ENCODE measurements at regions not wholly inside any gene's neighbourhood (a gene's known extent, or its start where the extent isn't known, plus 50 kb on each side); places are given as distances from the start of the nearest gene placed in this dataset.
"Not testable (repeated sequence)": the region's sequence is repeated elsewhere in the genome, so short reads cannot be mapped to it uniquely, and the experiment has no call there.

- intact Hi-C loops (cut with DNase I), result loop anchor here in 1 of 2 donors (10.0 kb wide), 1 partner anchor 947 kb away; no protein-coding TSS in a partner anchor
- no peak for DNase-seq (ENCODE audit: low spot score)
Observed at GRCh38 chr15:93982226-93982727, 249.1 kb upstream of the MCTP2 start.

DNA sequence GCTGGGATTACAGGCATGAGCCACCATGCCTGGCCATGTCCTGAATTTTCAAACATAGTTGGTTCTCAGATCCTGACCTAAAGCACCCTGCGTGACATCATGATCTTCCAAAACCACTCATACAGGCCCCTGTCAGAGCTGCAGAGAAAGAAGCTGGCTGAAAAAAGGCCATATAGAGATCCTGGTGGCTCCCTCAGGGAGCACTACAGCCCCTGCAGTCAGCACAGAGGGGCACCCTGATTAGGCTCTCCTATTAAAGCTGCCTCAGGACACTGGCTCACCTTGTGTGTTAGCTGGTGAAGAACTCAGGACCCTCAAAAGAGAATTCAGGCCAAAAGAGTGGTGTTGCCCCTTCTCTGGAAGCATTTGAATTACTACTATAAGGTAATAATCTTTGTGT, 249.7 kb upstream of the MCTP2 start:
- intact Hi-C loops (cut with DNase I), result loop anchor here in 1 of 2 donors (10.0 kb wide), 1 partner anchor 947 kb away; no protein-coding TSS in a partner anchor
- no peak for DNase-seq (ENCODE audit: low spot score)

DNA sequence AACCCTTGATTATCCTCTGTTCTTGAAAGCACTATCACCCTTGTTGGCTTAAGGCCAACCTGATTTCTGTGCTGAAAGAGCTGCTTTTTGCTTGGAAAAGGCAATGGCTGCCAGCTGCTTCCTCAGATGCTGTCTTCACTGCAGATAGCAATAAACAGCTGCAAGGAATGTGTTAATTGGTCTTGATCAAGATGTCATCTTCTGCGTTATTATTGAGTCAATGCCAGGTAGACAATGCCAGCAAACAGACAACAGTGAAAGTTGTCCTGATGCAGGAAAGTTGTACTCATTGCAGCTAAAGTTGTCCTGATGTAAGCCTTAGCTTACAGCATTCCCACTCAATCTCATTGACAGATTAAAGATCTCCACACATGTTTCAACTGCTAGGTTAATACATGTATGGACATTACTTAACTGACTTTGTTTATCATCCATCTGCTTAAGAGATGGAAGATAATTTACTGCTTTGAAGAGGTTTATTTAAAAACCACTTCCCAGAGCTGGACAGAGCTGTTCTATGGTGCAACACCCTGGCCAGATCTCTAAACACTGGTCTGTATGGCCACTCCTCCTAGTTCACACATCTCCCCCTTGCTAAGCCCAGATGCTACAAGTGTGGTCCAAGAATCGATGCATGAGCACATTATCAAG, 251.0 kb upstream of the MCTP2 start:
- intact Hi-C loops (cut with DNase I), result loop anchor here in 1 of 2 donors (10.0 kb wide), 1 partner anchor 946 kb away; no protein-coding TSS in a partner anchor
- DNase-seq (ENCODE audit: low spot score), result no peak

GRCh38 chr15:93974804-93975481, 256.4 kb upstream of the MCTP2 start:
- intact Hi-C loops (cut with DNase I), result no loop called here
- no peak for DNase-seq (ENCODE audit: low spot score)

GRCh38 chr15:93973287-93973686, 258.1 kb upstream of the MCTP2 start:
- intact Hi-C loops (cut with DNase I), result no loop called here
- peak; percentile 82 for DNase-seq (ENCODE audit: low spot score)

DNA sequence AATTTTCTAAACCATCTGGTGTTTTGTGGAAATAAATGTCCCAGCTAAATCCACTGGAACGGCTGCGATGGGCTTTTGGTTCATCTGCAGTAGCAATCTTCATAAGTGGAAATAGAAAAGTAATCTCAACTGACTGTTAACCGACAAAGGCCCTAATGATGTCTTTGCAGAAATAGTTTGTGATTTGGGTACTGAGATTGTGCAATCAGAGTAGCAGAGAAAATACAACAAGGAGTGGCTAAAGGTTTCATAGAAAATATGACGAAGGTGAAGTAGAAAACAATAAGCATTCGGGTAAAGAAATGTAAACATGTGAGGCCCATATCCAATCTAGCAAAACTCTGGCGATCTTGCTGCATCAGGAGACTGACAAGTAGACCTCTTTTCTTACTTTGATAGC, 262.6 kb upstream of the MCTP2 start:
- intact Hi-C loops (cut with DNase I), result no loop called here
- no peak for DNase-seq (ENCODE audit: low spot score)

DNA sequence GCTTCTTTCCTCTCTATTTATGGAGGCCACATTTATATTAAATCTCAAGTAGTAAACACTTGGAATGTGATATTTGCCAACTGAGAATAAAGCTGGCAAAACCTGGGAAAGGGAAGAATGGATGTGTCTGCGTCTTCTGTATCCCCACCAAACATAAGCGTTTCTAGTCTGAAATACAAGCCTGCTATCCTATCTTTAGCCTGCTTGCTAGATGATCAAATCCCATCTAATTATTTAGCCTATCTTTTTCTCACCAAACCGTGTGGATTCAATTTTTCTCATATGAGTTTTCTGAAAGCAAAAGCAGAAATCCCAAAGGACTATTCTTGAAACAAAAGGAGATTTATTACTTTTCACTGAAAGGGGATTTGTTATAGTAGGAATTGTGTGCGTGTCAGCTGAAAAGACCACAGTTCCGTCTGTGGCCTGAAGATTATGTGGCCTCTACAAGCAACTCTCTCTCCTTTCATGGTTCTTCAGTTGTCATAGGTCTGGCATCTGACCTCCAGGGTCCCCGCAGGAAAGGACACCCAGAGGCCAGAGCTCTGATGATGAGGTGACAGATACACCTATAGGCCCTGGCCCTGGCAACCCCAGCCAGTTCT, 266.0 kb upstream of the MCTP2 start:
- intact Hi-C loops (cut with DNase I), result no loop called here
- no peak for DNase-seq (ENCODE audit: low spot score)

DNA sequence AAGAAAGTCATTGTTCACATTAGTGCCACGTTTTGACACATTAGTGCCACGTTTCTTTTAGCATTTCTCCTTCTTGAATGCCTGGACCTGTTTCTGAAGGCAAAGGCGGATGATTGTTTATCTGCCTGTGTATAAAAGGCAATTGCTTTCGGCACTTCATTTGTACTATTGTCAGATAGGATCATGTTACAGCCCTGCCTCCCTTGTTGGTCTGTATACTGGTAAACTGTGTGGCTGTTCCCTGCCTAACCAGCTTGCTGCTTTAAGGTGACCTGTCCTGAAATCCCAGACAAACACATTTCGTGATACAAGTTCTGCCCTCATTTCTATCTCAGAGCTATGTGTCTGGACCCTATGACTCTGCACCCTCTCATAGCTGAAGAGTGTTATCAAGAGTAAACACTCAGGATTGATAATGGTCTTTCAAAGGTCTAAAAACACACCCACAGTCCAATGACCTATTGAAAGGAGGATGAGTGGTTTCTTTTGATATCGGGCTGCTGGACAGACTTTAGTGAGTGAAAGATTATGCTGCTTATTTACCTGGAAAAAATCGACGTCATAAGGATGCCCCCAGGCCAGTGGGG, 276.3 kb upstream of the MCTP2 start:
- DNase-seq (ENCODE audit: low spot score), result no peak
- intact Hi-C loops (cut with DNase I), result loop anchor here in 1 of 2 donors (2.0 kb wide), 1 partner anchor 20 kb away; no protein-coding TSS in a partner anchor

DNA sequence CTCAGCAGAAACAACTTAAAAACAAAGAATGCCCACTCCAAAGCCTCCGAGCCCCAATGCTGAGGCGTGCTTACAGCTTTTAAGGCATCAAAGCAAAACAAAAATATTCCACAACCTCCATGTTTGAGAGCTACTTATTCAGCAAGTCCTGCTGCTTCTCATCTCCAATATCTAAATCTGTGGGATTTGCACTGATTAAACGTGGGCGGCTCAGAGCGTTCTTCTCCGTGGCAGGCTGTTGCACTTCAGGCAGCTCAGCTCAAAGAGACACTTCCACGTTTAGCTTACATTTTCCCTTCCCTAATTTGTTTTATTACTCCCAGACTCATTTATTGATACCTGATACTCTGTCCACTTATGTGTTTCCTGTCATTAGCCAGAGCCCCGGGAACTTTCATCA, 282.6 kb upstream of the MCTP2 start:
- no peak for DNase-seq (ENCODE audit: low spot score)
- intact Hi-C loops (cut with DNase I), result no loop called here

- intact Hi-C loops (cut with DNase I), result no loop called here
Observed at GRCh38 chr15:93943586-93943985, 287.8 kb upstream of the MCTP2 start.

GRCh38 chr15:93942269-93942694, 289.1 kb upstream of the MCTP2 start:
- intact Hi-C loops (cut with DNase I), result no loop called here
- DNase-seq (ENCODE audit: low spot score), result no peak

More at GRCh38 chr15:93943586-93943985, 287.8 kb upstream of the MCTP2 start:
- no peak for DNase-seq (ENCODE audit: low spot score)

GRCh38 chr15:93941697-93942096, 289.7 kb upstream of the MCTP2 start:
- intact Hi-C loops (cut with DNase I), result no loop called here
- DNase-seq (ENCODE audit: low spot score), result no peak

- DNase-seq (ENCODE audit: low spot score), result no peak
- intact Hi-C loops (cut with DNase I), result no loop called here
Observed at GRCh38 chr15:93940226-93940625, 291.1 kb upstream of the MCTP2 start.

GRCh38 chr15:93932164-93932776, 299.1 kb upstream of the MCTP2 start:
- DNase-seq (ENCODE audit: low spot score), result no peak
- intact Hi-C loops (cut with DNase I), result no loop called here

DNA sequence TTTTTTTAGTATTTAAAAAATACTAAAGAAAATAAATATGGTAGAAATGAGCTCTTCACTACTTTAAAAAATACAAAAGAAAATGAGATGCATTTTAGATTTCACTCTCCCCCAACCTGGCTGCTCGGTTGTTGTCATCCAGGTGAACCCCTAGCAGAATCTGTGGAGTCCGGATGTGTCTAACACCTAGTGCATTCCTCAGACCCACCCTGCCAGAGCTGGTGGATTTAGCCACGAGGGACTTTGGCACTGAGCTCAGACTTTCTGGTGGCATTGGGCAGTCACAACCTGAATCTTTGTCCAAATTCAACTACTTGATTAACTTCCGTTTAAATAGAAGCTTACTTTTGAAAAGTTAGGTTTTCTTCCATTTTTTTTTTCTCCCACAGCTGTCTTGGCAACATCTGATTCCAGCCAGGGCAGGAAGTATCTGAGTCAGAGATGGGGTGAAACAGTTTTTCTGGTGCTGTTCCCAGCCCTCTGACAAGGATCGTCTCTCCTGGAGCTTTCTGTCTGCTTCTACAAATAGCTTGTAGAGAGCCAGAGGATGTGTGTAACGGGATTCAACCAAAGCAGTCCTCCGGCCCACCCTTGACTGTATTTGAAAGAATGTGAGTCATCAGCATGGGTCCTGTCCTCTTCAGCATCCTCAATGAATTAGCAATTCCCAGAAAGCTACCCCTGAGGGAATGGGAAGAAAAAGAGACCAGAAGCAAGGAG, 301.8 kb upstream of the MCTP2 start:
- peak; percentile 84 for DNase-seq (ENCODE audit: low spot score)
- intact Hi-C loops (cut with DNase I), result no loop called here

GRCh38 chr15:93920204-93920603, 311.2 kb upstream of the MCTP2 start:
- intact Hi-C loops (cut with DNase I), result no loop called here
- no peak for DNase-seq (ENCODE audit: low spot score)

DNA sequence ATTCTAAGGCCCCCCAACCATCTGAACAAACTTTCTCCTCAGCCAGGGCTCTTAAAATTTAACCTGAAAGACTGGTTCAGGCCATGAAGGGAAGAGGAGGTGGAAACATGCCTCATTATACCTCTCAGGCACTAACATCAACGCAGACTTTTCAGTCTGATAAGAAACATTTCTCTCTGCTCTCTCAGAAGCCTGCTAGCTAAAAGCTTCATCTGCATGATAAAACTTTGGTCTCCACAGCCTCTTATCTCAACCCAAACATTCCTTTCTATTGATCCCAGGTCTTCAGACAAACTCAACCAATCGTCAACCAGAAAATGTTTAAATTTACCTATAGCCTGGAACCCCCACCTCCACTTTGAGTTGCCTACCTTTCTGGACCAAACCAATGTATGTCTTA, 312.6 kb upstream of the MCTP2 start:
- intact Hi-C loops (cut with DNase I), result not testable (repeated sequence)

DNA sequence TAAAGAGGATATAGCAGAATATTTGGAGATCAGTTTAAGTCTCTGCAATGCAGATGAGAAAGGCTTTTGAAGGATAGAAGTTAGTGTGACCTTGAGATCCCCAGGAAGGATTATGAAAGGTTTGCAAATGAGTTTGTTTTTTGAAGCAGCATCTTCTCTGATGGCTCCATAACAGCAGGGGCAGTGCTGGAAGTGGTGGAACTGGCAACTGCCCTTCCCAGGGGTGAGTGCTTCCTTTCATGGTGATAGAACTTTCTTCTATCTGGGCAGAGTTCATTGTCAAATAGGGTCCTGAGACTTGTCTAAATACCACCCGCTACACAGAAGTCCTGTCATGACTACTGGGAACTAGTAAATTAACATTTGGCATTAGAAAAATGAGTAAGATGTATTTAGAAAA, 314.2 kb upstream of the MCTP2 start:
- intact Hi-C loops (cut with DNase I), result no loop called here

More for the DNA sequence above, 312.6 kb upstream of the MCTP2 start:
- not testable (repeated sequence) for DNase-seq (ENCODE audit: low spot score)

DNA sequence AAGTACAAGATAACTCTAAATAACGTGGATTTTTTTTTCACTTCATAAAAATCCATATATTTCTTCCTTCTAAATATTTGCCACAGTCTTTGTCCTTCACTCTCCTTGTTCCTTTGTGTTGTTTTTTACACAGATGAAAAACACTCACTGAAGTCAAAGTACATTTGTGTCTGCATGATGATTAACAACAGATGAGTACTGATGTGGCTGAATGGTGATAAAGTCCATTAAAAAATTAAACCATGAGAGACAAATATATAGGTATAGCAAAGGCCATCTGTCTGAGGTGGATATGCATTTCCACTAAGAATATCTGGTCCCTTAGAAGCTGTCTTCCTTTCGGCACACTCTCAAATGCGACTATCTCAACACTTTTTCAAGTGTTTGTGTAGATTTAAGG, 317.5 kb upstream of the MCTP2 start:
- intact Hi-C loops (cut with DNase I), result no loop called here
- no peak for DNase-seq (ENCODE audit: low spot score)

More for the DNA sequence above, 314.2 kb upstream of the MCTP2 start:
- DNase-seq (ENCODE audit: low spot score), result no peak
